Putamen (tissue), 1 donor: ENCODE measurements at regions not wholly inside any gene's neighbourhood (a gene's known extent, or its start where the extent isn't known, plus 50 kb on each side); places are given as distances from the start of the nearest gene placed in this dataset.
"Not testable (repeated sequence)": the region's sequence is repeated elsewhere in the genome, so short reads cannot be mapped to it uniquely, and the experiment has no call there.

Experiments
- DNase-seq: peaks from one replicate; pipeline ENCODE4 v3.0.0-alpha.2; 2016; ENCODE audit warnings: low spot score

DNA sequence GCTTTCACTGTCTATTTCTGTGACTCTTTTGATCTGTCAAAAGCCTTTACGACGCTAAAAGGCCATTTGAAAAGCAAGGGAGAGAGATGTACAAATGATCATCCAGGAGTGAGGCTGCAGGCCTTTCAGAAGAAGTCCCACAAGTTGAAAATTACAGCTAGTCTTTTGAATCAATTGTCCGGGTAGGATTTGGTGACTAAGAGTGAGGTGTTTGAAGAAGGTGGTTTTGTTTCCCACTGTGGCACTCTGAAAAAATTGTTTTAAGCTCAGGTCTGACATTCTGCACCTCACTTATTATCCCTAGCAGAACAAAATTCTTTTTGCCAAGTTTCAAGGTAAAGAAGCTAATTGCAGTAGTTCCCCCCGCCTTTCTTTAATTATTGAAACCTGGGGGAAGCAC is 50.8 kb upstream of the TMEM108 start:
- no peak for DNase-seq

DNA sequence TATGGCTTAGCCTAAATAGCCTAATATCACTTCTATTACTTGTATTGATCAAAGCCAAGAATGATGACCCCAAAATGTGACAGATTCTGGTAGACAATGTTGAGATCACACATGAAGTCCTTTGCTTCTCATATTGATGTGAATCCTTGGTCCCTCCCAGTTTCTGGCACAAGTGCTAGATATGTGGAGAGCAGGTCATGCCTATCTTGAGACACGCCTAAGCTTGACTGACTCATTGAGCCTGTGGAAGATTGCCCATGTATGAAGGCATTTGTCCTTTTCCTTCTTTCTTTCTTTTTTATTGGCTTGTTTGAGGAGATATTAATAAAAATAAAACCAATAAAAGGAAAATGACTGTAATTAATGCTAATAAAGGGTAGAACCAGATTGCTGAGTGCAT is 54.0 kb upstream of the TMEM108 start:
- DNase-seq = no peak

DNA sequence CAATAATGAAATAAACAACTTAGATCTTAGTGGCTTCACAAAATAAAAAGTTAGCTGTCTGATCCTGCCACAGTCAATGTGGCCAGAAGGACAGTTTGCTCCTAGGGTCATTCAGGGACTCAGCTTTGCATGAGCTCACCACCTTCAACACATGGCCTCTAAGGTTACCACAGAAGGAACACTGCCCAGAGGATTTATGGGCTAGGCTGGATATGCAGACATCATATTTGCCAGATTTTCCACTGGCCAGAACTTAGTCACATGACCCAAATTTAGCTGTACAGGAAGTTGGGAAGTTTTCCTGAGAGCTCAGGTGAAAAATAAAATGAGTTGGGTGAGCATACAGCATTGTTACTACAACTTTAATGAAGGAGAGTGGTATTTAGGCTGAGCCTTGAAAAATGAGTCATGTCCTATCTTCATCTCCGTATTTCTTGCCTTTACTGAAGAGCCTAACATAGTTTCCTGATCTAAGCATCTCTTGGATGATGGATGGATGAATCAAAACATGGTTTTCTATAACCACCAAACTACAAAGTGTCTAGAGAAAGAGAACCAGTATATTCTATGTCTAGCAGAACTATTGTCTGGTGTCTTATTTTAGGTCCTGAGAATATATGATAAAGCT is 54.9 kb upstream of the TMEM108 start:
- no peak for DNase-seq

DNA sequence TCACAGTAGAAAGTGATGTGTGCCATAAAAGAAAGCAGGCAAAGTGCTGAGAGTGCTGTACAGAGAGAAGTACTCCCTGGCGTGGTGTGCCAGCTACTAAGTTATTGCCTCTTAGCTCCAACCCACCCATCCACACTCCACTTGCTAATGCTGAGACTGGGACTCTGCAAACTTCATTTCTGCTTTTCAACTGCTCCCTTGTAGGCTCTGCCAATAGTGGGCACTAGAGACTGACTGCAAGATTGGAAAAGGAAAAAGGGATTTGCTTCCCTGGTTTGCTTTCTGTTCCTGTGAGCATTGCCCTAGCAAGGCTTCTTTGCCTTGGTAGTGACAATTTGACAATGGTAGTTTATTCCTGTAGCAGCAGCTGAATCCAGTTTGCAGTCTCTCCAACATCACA is 56.5 kb upstream of the TMEM108 start:
- DNase-seq = no peak

DNA sequence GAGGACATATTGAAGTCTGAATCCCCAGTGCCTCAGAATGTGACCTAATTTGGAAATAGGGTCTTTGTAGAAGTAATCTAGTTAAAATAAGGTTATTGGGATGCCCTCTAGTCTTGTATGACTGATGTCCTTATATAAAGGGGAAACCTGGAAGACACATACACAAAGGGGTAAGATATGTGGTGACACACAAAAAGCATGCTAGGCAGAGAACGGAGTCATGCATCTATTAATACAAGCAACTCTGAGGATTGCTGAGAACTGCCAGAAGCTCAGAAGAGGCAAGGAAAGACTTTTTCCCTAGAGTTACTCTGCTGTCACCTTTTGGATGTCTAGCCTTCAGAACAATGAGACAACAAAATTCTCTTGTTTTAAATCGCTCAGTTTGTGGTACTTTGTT is 58.1 kb upstream of the TMEM108 start:
- DNase-seq = no peak

DNA sequence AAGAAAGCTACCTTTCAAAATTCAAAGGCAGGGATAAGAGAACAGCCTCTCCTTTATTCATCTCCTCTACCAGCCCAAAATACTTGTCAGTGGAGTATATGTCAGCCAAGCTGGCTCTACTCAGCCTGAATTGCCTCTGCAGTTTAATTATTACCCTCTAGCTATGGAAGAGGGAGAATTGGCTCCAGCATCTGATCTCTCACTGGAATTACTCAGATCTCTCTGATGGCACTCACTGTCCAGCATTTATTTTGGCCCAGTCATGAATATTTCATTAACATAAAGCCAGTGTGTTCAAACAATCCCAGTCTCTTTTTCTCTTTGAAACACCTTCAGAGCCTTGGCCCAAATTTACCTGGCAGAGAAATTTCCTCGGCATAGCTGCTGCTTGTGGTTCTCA is 58.6 kb upstream of the TMEM108 start:
- no peak for DNase-seq

DNA sequence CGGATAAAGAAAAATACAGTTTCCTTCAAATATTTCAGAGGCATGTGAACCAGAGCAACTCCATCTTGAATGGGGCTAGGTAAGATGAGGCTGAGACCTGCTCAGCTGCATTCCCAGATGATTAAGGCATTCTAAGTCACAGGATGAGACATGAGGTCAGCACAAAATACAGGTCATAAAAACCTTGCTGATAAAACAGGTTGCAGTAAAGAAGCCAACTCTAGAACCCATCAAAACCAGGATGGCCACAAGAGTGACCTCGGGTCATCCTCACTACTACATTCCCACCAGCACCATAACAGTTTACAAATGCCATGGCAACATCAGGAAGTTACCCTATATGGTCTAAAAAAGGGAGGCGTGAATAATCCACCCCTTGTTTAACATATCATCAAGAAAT is 59.2 kb upstream of the TMEM108 start:
- DNase-seq = not testable (repeated sequence)

DNA sequence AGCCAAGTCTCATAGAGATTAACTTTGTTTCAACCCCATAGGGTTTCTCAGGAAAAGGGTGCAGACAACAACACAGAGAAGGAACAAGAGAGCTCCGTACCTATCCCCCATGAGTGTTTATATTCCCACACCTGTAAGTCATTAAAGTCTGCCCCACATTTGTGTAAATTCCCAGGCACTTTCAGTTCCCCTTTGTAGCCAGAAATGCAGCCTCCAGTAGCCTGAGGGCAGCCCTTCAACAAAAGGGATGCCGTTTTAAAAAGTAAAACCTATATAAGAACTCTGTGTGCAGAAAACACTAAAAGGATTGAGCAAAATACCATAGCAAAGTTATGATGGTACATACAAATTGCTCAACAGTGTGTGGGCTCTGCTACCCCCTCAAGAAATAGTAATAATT is 59.7 kb upstream of the TMEM108 start:
- no peak for DNase-seq

DNA sequence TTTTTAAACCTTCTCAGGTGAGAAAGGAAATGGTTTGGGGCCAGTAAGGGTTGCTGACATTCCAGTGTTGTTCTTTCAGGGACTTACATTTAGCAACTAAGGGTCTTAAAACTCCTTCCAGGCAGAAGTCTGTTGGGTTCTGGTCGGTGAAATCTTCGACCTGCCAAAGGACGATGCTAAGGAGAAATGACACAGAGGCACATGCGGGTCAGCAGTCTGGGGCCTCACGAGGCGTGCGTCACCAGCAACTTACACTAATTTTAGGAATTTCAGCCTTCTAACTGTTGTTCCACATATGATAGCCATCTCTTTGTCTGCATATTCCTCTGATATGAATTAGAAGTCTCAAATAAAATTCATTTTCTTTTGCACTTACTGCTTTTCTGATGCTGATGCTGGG is 64.1 kb upstream of the TMEM108 start:
- DNase-seq = no peak

DNA sequence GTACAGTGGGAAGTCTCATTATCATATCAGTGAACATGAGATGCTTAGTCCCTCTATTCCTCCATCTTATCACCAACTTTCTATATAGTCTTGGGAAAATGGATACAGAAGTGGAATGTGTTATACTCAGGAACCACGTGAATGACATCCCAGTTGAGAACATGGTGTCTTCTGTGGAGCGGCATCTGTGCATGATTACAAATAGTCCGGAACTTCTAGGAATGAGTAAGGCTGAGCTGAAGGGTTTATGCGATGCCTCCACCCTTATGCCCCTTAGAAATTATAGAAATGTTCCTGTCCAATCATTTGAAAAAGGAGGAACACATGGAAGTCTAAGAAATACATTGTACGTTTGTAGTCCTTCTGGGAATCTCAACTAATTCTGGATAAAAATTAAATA is 64.8 kb upstream of the TMEM108 start:
- no peak for DNase-seq

DNA sequence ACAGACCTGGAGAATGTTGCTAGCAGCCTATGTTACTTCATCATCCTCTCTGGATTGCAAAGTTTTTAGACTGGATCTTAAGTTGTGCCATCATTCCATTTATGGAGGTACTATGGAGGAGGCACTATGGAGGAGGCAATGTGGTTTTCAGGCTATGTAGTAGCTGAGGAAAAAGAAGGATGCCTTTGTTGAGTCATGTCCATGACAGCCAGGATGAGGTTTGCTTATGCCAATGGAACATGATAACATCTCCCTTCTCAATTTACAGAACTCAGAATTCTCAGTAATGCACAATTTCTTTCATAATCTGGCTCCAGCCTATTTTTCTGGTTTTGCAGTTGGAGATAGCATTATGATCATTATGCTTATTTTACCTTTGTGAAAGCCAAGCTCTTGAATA is 65.9 kb upstream of the TMEM108 start:
- no peak for DNase-seq

DNA sequence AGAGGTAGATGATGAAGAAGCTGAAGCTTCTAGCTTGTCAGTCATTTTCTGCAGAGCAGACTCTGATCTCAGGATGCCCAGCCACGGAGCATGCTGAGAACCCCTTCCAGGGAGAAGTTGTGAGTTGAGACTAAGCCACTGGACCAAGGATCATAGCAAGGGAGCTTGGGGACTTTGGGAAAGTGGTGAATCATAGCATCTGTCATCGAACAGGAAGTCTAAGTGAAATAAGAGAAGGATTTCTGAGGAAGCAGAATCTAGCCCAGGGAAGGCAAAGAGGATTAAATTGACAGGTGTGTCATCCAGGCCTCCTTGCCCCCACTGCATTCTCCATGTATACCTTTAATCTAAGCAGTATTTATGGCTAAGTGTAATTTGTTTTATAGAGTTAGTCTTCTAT is 71.8 kb upstream of the TMEM108 start:
- no peak for DNase-seq

DNA sequence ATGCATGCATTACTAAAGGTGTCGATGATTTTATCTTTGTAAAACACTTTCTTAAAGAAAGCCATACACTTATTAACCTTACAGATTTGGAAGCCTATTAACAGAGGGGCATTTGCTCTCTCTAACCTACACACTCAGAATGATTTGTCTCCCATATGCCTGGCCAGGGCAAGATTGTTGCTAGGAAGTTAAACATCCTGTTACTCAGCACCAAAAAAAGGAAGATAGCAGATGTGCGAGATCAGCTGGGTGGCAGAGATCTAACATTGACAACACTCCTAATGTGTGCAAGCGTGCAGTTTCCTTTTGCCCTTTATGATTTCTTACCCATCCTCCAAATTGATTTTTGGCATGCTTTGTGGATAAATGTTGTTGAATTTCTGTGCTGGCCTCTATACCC is 73.9 kb upstream of the TMEM108 start:
- DNase-seq = no peak

DNA sequence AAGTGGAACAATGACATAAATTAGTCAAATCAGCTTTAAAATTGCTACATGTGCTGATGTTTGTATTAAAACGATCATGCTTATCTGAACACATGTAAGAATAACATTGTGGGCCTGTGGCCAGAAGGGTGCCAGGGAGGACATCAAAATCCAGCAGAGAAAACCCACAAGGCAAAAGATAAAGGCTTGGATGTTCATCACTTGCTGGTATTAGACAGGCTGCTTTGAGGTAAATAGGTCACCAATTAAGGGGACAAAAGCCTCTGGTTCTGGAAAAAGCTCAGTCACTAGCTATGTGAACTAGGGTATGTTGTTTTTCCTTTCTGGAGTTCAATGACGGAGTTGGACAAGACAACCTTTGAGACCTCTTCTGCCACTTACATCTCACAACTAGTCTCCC is 74.4 kb upstream of the TMEM108 start:
- no peak for DNase-seq

DNA sequence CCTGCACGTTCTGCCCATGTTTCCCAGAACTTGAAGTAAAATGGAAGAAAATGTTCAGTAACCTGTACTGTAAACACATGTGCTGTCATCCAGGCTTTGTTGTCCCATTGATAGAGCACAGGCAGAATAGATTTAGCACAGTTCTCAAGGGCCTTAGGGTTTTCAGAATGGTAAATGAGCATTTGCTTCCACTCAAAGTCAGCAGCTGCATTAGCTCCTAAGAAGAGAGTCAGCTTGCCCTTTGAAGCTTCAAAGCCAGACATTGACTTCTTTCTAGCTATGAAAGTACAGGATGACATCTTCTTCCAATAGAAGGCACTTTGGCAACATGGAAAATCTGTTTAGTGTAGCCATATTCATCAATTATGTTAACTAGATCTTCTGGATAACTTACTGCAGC is 76.2 kb upstream of the TMEM108 start:
- DNase-seq = no peak

DNA sequence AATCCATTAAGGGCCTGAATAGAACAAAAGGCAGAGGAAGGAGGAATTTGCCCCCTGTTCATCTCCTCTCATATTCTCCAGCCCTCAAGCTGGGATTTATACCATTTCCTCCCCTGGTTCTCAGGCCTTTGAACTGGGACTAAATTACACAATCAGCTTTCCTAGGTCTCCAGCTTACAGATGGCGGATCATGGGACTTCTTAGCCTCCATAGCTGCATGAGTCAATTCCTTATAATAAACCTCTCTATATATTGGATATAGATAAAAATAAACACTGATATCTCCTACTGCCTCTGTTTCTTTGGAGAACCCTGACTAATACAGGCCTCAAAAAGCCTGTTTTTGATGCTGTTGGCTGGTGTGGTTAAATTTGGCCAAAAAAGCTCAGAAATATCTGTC is 84.5 kb upstream of the TMEM108 start:
- no peak for DNase-seq

DNA sequence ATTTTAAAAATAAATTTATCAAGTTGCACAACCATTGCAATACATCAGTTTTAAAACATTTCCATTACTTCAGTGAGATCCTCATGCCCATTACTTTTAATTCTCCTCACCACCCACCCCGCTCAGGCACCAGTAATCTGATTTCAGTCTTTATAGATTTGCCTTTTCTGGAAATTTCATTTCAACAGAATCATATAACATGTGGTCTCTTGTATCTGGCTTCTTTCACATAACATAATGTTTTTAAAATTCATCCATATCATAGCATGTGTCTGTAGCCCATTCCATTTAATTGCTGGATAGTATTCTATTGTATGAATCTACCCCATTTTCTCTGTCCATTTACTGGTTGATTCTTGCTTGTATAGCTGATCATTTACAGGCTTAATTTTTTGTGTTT is 110.3 kb upstream of the TMEM108 start:
- no peak for DNase-seq

DNA sequence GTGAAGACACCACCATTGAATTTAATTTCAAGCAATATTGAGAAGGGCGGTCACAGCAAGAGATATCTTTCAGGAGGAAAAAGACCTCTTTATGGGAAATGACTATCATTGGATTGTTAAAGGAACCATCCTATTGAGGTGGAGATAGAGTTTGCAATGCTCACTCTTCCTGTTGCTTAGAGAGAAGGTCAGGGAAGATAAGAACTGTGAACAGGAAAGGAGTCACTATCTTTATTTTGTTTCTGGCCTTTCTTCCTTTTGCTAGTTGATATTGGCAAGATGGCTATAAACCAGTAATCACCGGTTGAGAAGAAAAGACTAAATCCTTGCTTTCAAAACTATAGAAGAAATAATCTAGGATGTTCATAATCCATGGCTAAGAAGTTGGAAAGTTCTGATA is 112.1 kb upstream of the TMEM108 start:
- no peak for DNase-seq

DNA sequence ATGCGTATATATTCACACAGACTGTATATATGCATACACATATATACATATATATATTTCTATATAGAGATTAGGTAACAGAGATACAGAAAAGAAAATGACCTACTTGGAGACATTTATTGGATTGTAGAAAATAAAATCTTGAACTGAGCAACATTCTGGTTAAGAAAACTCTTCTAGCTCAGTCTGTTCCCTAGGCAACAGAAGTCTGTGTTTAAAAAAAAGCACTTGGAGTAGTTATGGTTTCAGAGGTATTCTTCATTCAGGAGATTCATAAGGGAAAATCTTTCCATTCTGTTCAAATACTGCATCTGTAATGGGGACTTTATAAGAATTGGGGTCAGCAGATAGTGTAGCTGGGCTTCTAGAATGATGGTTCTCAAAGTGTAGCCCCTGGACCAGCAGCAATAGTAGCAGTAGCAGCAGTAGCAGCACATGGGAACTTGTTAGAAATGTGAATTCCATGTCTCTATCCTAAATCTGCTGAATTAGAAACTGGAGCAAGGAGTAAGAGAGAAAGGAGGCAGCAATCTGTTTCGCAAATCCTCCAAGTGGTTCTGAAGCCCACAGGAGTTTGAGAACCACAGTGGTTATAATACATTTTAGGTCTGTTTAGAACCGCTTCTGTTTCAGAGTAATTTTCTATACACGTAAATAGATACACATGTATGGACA is 112.8 kb upstream of the TMEM108 start:
- DNase-seq = no peak

DNA sequence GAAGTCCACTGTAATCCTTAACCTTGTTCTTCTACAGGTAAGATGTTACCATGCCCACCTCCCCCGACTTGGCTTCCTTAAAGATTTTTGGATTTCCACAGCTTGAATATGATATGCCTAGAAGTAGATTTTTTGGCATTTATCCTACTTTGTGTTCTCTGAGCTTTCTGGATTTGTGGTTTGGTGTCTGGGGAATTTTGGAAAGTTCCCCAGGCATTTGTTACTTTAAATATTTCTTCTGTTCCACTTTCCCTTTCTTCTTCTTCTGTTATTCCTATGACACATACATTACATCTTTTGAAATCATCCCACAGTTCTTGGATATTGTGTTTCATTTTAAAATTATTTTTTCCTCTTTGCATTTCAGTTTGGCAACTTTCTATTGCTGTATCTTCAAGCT is 122.1 kb upstream of the TMEM108 start:
- DNase-seq = no peak

DNA sequence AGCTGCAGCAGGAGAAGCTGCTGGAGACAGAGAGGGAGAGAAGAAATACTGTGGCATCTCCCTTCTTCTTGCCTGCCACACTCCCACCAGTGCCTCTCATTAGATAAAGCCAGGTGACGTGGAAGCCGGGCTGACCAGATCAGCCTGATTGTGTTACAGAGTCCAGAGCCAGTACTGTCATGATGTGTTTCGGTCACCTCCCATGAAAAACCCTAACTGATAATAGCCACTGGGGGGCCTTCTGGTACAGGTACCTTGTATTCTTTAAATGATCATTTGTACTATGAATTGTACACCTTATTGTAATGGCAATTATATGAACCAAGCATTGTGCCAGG is 125.8 kb upstream of the TMEM108 start:
- no peak for DNase-seq

DNA sequence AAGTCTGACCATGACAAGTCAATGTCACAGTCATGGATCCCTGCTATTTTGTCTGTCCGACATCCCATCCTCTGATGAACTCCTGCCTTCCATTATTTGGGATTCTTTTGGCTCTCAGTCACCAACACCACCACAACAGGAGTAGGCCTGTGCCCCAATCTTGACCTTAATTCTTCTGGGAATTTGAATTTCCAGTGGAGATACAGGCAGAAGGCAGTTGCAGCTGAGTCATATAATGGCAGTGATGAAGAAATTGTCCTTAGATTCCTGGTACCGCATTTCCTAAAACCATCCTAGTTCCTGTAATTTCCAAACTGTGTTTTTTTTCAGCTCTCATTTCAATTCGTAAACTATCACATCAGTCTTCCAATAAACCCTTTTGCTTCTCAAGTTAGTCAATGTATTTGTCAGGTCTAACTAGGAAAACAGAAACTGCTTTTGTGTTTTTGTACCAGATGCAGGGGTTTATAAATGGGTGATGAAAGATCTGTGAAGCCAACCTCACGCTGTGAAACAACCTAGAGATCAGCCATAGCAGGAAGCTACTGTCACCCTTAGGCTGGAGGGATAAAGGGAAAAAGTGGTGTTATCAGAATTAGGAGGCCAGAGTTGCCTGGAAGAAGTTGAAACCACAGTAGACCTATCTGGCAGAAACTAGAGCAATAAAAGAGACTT is 126.3 kb upstream of the TMEM108 start:
- DNase-seq = no peak

DNA sequence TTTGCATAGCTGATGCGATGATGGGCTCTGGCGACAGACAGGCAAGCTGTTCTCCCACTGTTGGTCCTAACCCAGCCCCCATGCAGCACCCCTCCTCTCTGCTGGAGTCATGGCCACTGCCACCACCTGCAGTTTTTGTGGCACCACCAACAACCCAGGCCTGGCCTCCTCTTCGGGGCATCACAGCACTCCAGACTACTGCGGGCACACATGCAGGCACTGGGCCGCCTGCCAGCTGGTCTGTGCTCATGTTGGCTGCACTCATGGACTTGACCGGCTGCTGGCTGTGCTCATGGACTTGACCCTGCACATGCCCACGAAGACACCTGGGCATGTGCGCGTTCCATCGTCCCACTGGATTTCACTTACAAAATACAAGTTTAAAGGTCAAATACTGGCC is 130.9 kb upstream of the TMEM108 start:
- no peak for DNase-seq

DNA sequence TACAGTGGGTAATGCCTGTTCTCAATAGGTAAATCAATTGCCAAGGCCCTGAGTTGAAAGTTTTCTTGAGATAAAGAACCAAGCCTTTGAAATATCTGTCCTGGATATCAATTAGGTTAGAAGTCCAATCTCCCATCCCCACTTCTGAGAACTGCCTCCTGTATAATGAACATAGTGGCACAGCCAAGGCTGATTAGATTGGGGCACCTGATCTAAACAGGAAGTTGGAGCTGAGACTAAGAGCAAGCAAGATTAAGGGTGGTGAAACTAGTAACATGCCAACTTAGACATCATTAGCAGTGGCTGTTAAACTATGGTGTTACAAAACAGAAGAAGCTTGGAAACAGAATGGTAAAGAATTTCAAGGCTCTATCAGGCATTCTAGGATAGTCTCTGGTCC is 137.7 kb upstream of the TMEM108 start:
- no peak for DNase-seq
